ENCODE measurements at regions not wholly inside any gene's neighbourhood (a gene's known extent, or its start where the extent isn't known, plus 50 kb on each side); places are given as distances from the start of the nearest gene placed in this dataset.

GRCh38 chr13:44267980-44268379, 105.6 kb upstream of the SERP2 start:
- DNase-seq (ENCODE audit: low read depth in 4 of 4, low spot score in 3 of 4), result no peak

GRCh38 chr13:44268980-44269379, 104.6 kb upstream of the SERP2 start:
- DNase-seq (ENCODE audit: low read depth in 4 of 4, low spot score in 3 of 4), result no peak

- DNase-seq (ENCODE audit: low read depth in 4 of 4, low spot score in 3 of 4), result no peak
Measured at GRCh38 chr13:44270150-44270549, 103.5 kb upstream of the SERP2 start.

- DNase-seq (ENCODE audit: low read depth in 4 of 4, low spot score in 3 of 4), result no peak
Measured at GRCh38 chr13:44271031-44271455, 102.6 kb upstream of the SERP2 start.

GRCh38 chr13:44271473-44271872, 102.2 kb upstream of the SERP2 start:
- no peak for DNase-seq (ENCODE audit: low read depth in 4 of 4, low spot score in 3 of 4)

- DNase-seq (ENCODE audit: low read depth in 4 of 4, low spot score in 3 of 4), result no peak
Measured at GRCh38 chr13:44271915-44272341, 101.7 kb upstream of the SERP2 start.

- no peak for DNase-seq (ENCODE audit: low read depth in 4 of 4, low spot score in 3 of 4)
Measured at GRCh38 chr13:44272692-44273091, 100.9 kb upstream of the SERP2 start.

GRCh38 chr13:44273216-44273615, 100.4 kb upstream of the SERP2 start:
- no peak for DNase-seq (ENCODE audit: low read depth in 4 of 4, low spot score in 3 of 4)

- no peak for DNase-seq (ENCODE audit: low read depth in 4 of 4, low spot score in 3 of 4)
Measured at GRCh38 chr13:44273991-44274770, 99.4 kb upstream of the SERP2 start.

- no peak for DNase-seq (ENCODE audit: low read depth in 4 of 4, low spot score in 3 of 4)
Measured at GRCh38 chr13:44274771-44275205, 98.8 kb upstream of the SERP2 start.

GRCh38 chr13:44275381-44275780, 98.2 kb upstream of the SERP2 start:
- no peak for DNase-seq (ENCODE audit: low read depth in 4 of 4, low spot score in 3 of 4)

GRCh38 chr13:44276061-44276460, 97.6 kb upstream of the SERP2 start:
- DNase-seq (ENCODE audit: low read depth in 4 of 4, low spot score in 3 of 4), result no peak

- no peak for DNase-seq (ENCODE audit: low read depth in 4 of 4, low spot score in 3 of 4)
Measured at GRCh38 chr13:44277459-44277858, 96.2 kb upstream of the SERP2 start.

GRCh38 chr13:44278166-44278565, 95.5 kb upstream of the SERP2 start:
- no peak for DNase-seq (ENCODE audit: low read depth in 4 of 4, low spot score in 3 of 4)

- no peak for DNase-seq (ENCODE audit: low read depth in 4 of 4, low spot score in 3 of 4)
Measured at GRCh38 chr13:44280456-44280855, 93.2 kb upstream of the SERP2 start.

GRCh38 chr13:44281252-44282000, 92.2 kb upstream of the SERP2 start:
- no peak for DNase-seq (ENCODE audit: low read depth in 4 of 4, low spot score in 3 of 4)

- DNase-seq (ENCODE audit: low read depth in 4 of 4, low spot score in 3 of 4), result no peak
Measured at GRCh38 chr13:44283600-44283999, 90.0 kb upstream of the SERP2 start.

- DNase-seq (ENCODE audit: low read depth in 4 of 4, low spot score in 3 of 4), result no peak
Measured at GRCh38 chr13:44287958-44288357, 85.7 kb upstream of the SERP2 start.

- no peak for DNase-seq (ENCODE audit: low read depth in 4 of 4, low spot score in 3 of 4)
Measured at GRCh38 chr13:44292545-44292944, 81.1 kb upstream of the SERP2 start.

GRCh38 chr13:44293374-44293773, 80.2 kb upstream of the SERP2 start:
- no peak for DNase-seq (ENCODE audit: low read depth in 4 of 4, low spot score in 3 of 4)

- no peak for DNase-seq (ENCODE audit: low read depth in 4 of 4, low spot score in 3 of 4)
Measured at GRCh38 chr13:44293908-44294735, 79.5 kb upstream of the SERP2 start.
